ENCODE measurements at regions not wholly inside any gene's neighbourhood (a gene's known extent, or its start where the extent isn't known, plus 50 kb on each side); places are given as distances from the start of the nearest gene placed in this dataset.

DNA sequence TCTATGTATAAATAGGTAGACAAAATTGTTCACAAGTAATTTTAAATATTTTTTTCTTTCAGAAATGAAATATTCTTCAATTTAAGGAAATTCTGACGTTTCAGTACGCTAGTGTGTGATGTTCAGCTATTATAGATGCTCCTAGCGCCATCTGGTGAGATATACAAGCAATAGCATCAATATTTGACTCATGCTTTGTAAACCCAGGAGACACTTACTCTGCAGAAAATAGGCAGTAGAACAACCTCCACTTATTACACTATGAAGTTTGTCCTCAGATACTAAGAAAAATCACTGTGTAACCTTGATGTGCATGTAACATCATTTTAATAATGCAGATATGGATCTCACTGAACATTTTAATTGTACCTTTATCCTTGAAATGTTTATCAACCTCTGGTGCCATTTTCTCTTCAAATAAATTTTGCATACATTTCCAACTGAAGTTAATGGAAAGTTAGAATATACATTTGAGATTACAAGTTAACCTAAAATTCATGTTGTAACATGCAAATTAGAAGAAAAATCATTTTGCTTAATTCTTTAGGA, 151.5 kb upstream of the FAM3C start:
- no peak for TF ChIP-seq POLR2A (IDR thresholded peaks at IDR 0.05; ENCODE audit: low read depth)
- TF ChIP-seq, protein P1, sequence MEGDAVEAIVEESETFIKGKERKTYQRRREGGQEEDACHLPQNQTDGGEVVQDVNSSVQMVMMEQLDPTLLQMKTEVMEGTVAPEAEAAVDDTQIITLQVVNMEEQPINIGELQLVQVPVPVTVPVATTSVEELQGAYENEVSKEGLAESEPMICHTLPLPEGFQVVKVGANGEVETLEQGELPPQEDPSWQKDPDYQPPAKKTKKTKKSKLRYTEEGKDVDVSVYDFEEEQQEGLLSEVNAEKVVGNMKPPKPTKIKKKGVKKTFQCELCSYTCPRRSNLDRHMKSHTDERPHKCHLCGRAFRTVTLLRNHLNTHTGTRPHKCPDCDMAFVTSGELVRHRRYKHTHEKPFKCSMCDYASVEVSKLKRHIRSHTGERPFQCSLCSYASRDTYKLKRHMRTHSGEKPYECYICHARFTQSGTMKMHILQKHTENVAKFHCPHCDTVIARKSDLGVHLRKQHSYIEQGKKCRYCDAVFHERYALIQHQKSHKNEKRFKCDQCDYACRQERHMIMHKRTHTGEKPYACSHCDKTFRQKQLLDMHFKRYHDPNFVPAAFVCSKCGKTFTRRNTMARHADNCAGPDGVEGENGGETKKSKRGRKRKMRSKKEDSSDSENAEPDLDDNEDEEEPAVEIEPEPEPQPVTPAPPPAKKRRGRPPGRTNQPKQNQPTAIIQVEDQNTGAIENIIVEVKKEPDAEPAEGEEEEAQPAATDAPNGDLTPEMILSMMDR (IDR thresholded peaks at IDR 0.05) = peak; percentile 73 to 75 (median 74)
- TF ChIP-seq POLR2AphosphoS5 (IDR thresholded peaks at IDR 0.05) = no peak
- no peak for TF ChIP-seq EP300 (IDR thresholded peaks at IDR 0.05)

Measured in esophagus muscularis mucosa (tissue), 4 donors.